Right lobe of liver (tissue), 4 donors: ENCODE measurements at regions not wholly inside any gene's neighbourhood (a gene's known extent, or its start where the extent isn't known, plus 50 kb on each side); places are given as distances from the start of the nearest gene placed in this dataset.

Experiments
- CTCF ChIP-seq, 4 donors: fragments of 200-600 bp in 3 of 4; fragments of 450-650 bp in 1 of 4; IDR thresholded peaks; one replicate each; pipeline versions ENCODE4 v1.5.1 to v1.8.0; 2016 to 2022; ENCODE audit warnings: antibody characterized with exemption in 4 of 4, mild to moderate bottlenecking in 2 of 4
- POLR2A ChIP-seq: fragments of 450-650 bp; IDR thresholded peaks from one replicate; pipeline ENCODE4 v1.6.1; 2017; ENCODE audit warnings: antibody characterized with exemption, mild to moderate bottlenecking
- donor health status: DM: no; HTN: no; CAD: no.
- donor health status: DM: no; HTN: no; CAD: no.
- donor health status: DM: no; HTN: yes; CAD: no.

- TF ChIP-seq CTCF (IDR thresholded peaks at IDR 0.05) (no peak), POLR2A (no peak)
Measured at GRCh38 chr5:87109746-87110145, 157.9 kb upstream of the RASA1 start.
